SKM-1 treated with dmso at 0.1 percent for 144 hours (cell line): ENCODE measurements at regions not wholly inside any gene's neighbourhood (a gene's known extent, or its start where the extent isn't known, plus 50 kb on each side); places are given as distances from the start of the nearest gene placed in this dataset.
"Not testable (repeated sequence)": the region's sequence is repeated elsewhere in the genome, so short reads cannot be mapped to it uniquely, and the experiment has no call there.

ENCODE experiments used
- DNase-seq: peaks from one replicate; lab custom pipeline; 2025; ENCODE audit not compliant: unreplicated experiment; lab: John Stamatoyannopoulos, UW

GRCh38 chr2:187775651-187776050 lies 221.4 kb upstream of the TFPI start:
- no peak for DNase-seq

- DNase-seq: no peak
Observed at GRCh38 chr2:187782301-187782700, 228.1 kb upstream of the TFPI start.

- DNase-seq: no peak
Observed at GRCh38 chr2:187783446-187783845, 229.2 kb upstream of the TFPI start.

GRCh38 chr2:187784138-187784537 lies 229.9 kb upstream of the TFPI start:
- not testable (repeated sequence) for DNase-seq

- no peak for DNase-seq
Observed at GRCh38 chr2:187799601-187800000, 245.4 kb upstream of the TFPI start.

- DNase-seq: no peak
Observed at GRCh38 chr2:187803816-187804215, 249.6 kb upstream of the TFPI start.

- DNase-seq: no peak
Observed at GRCh38 chr2:187815113-187815512, 260.9 kb upstream of the TFPI start.

- no peak for DNase-seq
Observed at GRCh38 chr2:187819624-187820023, 265.4 kb upstream of the TFPI start.

GRCh38 chr2:187825108-187825507 lies 270.9 kb upstream of the TFPI start:
- no peak for DNase-seq

- no peak for DNase-seq
Observed at GRCh38 chr2:187826023-187826422, 271.8 kb upstream of the TFPI start.

GRCh38 chr2:187834787-187835186 lies 280.6 kb upstream of the TFPI start:
- no peak for DNase-seq

GRCh38 chr2:187838690-187839089 lies 284.5 kb upstream of the TFPI start:
- no peak for DNase-seq

- DNase-seq: no peak
Observed at GRCh38 chr2:187842315-187842714, 288.1 kb upstream of the TFPI start.

GRCh38 chr2:187842978-187843847 lies 289.0 kb upstream of the TFPI start:
- DNase-seq: peak; percentile 63

GRCh38 chr2:187847245-187848208 lies 293.3 kb upstream of the TFPI start:
- DNase-seq: no peak

- DNase-seq: no peak
Observed at GRCh38 chr2:187851955-187852561, 297.8 kb upstream of the TFPI start.

GRCh38 chr2:187853381-187853791 lies 299.2 kb upstream of the TFPI start:
- no peak for DNase-seq

GRCh38 chr2:187854801-187855200 lies 300.6 kb upstream of the TFPI start:
- DNase-seq: no peak

- no peak for DNase-seq
Observed at GRCh38 chr2:187855689-187856088, 301.5 kb upstream of the TFPI start.

GRCh38 chr2:187857826-187858225 lies 303.6 kb upstream of the TFPI start:
- DNase-seq: no peak

- DNase-seq: no peak
Observed at GRCh38 chr2:187862715-187863114, 308.5 kb upstream of the TFPI start.
